ENCODE measurements at regions not wholly inside any gene's neighbourhood (a gene's known extent, or its start where the extent isn't known, plus 50 kb on each side); places are given as distances from the start of the nearest gene placed in this dataset.
"Not testable (repeated sequence)": the region's sequence is repeated elsewhere in the genome, so short reads cannot be mapped to it uniquely, and the experiment has no call there.

DNA sequence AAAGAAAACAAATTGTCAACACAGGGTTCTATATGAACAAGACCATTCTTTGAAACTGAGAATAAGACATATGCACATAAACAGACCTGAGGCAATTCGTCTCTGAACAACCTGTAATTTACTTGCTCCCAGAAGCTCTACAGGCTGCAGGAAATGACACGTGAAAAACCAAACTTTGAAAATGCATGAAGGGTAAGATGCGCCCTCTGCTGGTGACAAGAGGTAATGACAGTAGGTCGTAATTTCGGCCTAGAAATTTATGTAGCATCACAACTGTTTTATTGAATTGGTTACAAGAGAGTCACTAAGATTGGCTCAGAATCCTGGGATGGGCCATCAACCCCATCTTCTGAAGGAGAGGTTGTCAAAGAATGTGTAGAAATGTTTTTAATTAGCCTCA is 276.5 kb downstream of the PPP4R3C start:
- no peaks in the 10 kb centered on the region for H3K9me3 Mint-ChIP-seq (ENCODE audit: unreplicated experiment)
- no peaks in the 10 kb centered on the region for H3K36me3 Mint-ChIP-seq (ENCODE audit: unreplicated experiment)
- no peak for DNase-seq (ENCODE audit: extremely low spot score, unreplicated experiment)
- TF ChIP-seq, protein P1, sequence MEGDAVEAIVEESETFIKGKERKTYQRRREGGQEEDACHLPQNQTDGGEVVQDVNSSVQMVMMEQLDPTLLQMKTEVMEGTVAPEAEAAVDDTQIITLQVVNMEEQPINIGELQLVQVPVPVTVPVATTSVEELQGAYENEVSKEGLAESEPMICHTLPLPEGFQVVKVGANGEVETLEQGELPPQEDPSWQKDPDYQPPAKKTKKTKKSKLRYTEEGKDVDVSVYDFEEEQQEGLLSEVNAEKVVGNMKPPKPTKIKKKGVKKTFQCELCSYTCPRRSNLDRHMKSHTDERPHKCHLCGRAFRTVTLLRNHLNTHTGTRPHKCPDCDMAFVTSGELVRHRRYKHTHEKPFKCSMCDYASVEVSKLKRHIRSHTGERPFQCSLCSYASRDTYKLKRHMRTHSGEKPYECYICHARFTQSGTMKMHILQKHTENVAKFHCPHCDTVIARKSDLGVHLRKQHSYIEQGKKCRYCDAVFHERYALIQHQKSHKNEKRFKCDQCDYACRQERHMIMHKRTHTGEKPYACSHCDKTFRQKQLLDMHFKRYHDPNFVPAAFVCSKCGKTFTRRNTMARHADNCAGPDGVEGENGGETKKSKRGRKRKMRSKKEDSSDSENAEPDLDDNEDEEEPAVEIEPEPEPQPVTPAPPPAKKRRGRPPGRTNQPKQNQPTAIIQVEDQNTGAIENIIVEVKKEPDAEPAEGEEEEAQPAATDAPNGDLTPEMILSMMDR (IDR thresholded peaks at IDR 0.05): peak; percentile 69
- no peak overlapping the region for H3K4me3 Mint-ChIP-seq (ENCODE audit: unreplicated experiment)
- no peaks in the 10 kb centered on the region for H3K27me3 Mint-ChIP-seq (ENCODE audit: unreplicated experiment)
- H3K27ac Mint-ChIP-seq (ENCODE audit: unreplicated experiment): no peak overlapping the region
- no peaks in the 10 kb centered on the region for H3K4me1 Mint-ChIP-seq (ENCODE audit: unreplicated experiment)

DNA sequence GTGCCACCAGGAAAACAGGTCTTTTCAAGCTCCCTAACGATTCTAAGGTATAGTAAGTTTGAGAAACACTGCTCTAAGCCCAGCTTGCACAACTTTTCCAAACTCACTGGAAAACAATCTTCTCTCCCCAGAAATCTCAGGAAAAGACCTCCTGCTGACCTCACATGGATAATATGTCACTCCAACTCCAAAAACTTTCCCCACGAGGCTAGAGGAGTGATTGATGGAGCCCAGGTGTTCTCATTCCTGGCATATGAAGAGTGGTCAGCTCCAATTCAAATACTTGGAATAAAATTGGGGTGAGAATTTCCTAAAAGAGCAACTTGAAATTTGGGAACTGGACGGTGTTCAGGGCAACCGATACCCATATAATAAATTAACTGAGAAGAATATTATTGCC is 299.9 kb downstream of the PPP4R3C start:
- Mint-ChIP-seq H3K27ac (ENCODE audit: unreplicated experiment) (no peak overlapping the region), H3K4me1 (ENCODE audit: unreplicated experiment) (no peaks in the 10 kb centered on the region), H3K36me3 (ENCODE audit: unreplicated experiment) (no peaks in the 10 kb centered on the region), H3K4me3 (ENCODE audit: unreplicated experiment) (no peak overlapping the region), H3K27me3 (ENCODE audit: unreplicated experiment) (no peaks in the 10 kb centered on the region), H3K9me3 (ENCODE audit: unreplicated experiment) (peaks cover 10% of the 10 kb centered on the region)
- no peak for DNase-seq (ENCODE audit: extremely low spot score, unreplicated experiment)
- TF ChIP-seq, protein P1 (IDR thresholded peaks at IDR 0.05): no peak

DNA sequence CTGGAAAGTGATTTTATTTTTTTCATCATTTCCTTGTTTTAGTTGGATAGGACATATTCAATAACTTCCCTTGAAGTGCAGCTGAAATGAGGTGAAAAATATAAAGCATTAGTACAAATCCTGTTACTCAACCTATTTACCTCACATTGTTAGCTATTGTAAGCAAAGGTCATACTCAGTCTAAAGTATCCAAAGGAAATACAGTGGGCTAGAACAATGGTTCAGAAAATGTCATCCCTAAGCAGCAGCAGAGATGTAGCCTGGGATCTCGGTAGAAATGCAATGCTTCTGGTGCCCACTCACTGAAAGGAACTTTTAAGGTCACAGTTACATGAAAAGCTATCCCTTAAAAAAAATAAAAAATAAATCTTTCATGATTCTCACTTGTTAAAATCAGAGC is 300.6 kb downstream of the PPP4R3C start:
- H3K36me3 Mint-ChIP-seq (ENCODE audit: unreplicated experiment): no peaks in the 10 kb centered on the region
- no peak overlapping the region for H3K4me3 Mint-ChIP-seq (ENCODE audit: unreplicated experiment)
- TF ChIP-seq, protein P1 (IDR thresholded peaks at IDR 0.05): no peak
- no peaks in the 10 kb centered on the region for H3K27me3 Mint-ChIP-seq (ENCODE audit: unreplicated experiment)
- no peak for DNase-seq (ENCODE audit: extremely low spot score, unreplicated experiment)
- no peaks in the 10 kb centered on the region for H3K4me1 Mint-ChIP-seq (ENCODE audit: unreplicated experiment)
- no peak overlapping the region for H3K27ac Mint-ChIP-seq (ENCODE audit: unreplicated experiment)
- peaks cover 10% of the 10 kb centered on the region for H3K9me3 Mint-ChIP-seq (ENCODE audit: unreplicated experiment)

DNA sequence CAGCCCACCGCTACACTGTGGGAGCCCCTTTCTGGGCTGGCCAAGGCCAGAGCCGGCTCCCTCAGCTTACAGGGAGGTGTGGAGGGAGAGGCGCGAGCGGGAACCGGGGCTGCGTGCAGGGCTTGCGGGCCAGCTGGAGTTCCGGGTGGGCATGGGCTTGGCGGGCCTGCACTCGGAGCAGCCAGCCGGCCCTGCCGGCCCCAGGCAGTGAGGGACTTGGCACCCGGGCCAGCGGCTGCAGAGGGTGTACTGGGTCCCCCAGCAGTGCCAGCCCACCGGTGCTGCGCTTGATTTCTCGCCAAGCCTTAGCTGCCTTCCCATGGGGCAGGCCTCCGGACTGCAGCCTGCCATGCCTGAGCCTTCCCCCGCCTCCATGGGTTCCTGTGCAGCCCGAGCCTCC is 306.2 kb downstream of the PPP4R3C start:
- not testable (repeated sequence) for H3K36me3 Mint-ChIP-seq (ENCODE audit: unreplicated experiment); H3K4me3 Mint-ChIP-seq (ENCODE audit: unreplicated experiment); DNase-seq (ENCODE audit: extremely low spot score, unreplicated experiment); H3K27ac Mint-ChIP-seq (ENCODE audit: unreplicated experiment); H3K27me3 Mint-ChIP-seq (ENCODE audit: unreplicated experiment); H3K4me1 Mint-ChIP-seq (ENCODE audit: unreplicated experiment)
- H3K9me3 Mint-ChIP-seq (ENCODE audit: unreplicated experiment): peaks cover 14% of the 10 kb centered on the region

DNA sequence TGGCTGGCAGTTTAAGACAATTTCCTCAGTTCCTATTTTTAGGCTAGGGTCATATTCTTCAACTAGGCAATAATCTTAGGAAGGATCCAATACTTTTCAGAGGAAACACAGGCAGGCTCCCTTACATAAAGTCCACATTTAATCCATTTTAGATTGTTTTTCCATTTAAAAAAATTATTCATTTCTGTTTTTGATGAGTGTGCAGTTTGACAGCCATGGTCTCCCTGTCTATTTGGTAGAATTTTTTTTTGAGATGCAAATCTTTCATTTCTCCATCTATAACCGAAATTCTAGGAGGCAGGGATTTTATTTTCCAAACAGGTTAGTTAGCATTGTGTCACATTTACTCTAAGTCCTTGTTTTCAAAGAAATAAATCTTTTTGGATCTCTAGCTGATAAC is 326.8 kb downstream of the PPP4R3C start:
- no peak for DNase-seq (ENCODE audit: extremely low spot score, unreplicated experiment)
- Mint-ChIP-seq H3K9me3 (ENCODE audit: unreplicated experiment) (peaks cover 3% of the 10 kb centered on the region), H3K36me3 (ENCODE audit: unreplicated experiment) (no peaks in the 10 kb centered on the region), H3K27me3 (ENCODE audit: unreplicated experiment) (no peaks in the 10 kb centered on the region), H3K27ac (ENCODE audit: unreplicated experiment) (no peak overlapping the region), H3K4me3 (ENCODE audit: unreplicated experiment) (no peak overlapping the region), H3K4me1 (ENCODE audit: unreplicated experiment) (no peaks in the 10 kb centered on the region)
- TF ChIP-seq, protein P1 (IDR thresholded peaks at IDR 0.05): no peak

DNA sequence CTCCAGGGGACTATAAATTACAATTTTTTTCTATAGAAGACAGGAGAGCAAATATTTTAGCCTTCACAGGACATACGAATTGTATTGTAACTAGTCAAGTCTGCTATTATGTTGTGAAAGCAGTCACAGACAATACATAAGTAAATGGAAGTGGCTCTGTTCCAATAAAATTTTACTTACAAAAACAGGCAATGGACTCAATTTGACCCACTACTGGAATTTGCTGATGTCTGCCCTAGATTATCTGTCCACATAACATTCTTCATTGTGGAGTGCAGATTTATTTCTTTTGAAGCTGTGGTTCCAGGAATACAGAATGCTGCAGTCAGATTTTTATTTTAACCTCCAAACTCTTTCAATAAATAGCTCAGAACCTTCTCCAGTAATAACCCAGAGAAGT is 330.3 kb downstream of the PPP4R3C start:
- Mint-ChIP-seq H3K4me3 (ENCODE audit: unreplicated experiment) (no peak overlapping the region), H3K36me3 (ENCODE audit: unreplicated experiment) (no peaks in the 10 kb centered on the region), H3K9me3 (ENCODE audit: unreplicated experiment) (peaks cover 21% of the 10 kb centered on the region), H3K27me3 (ENCODE audit: unreplicated experiment) (no peaks in the 10 kb centered on the region), H3K4me1 (ENCODE audit: unreplicated experiment) (no peaks in the 10 kb centered on the region), H3K27ac (ENCODE audit: unreplicated experiment) (no peak overlapping the region)
- no peak for DNase-seq (ENCODE audit: extremely low spot score, unreplicated experiment)
- TF ChIP-seq, protein P1 (IDR thresholded peaks at IDR 0.05): no peak

DNA sequence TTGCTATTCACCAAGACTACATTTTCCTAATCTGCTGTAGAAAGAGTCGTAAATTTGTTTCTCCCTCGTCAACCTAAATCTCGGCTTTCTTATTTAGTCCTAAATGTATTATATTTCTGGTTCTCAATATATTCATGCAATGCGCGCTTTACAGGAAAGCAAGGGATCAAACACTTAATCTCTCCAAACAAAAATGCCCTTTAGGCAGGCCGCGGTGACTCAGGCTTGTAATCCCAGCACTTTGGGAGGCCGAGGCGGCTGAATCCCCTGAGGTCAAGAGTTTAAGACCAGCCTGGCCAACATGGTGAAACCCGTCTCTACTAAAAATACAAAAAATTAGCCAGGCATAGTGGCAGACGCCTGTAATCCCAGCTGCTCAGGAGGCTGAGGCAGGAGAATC is 376.0 kb downstream of the PPP4R3C start:
- not testable (repeated sequence) for H3K4me1 Mint-ChIP-seq (ENCODE audit: unreplicated experiment); H3K36me3 Mint-ChIP-seq (ENCODE audit: unreplicated experiment); H3K27ac Mint-ChIP-seq (ENCODE audit: unreplicated experiment); H3K27me3 Mint-ChIP-seq (ENCODE audit: unreplicated experiment); DNase-seq (ENCODE audit: extremely low spot score, unreplicated experiment); H3K4me3 Mint-ChIP-seq (ENCODE audit: unreplicated experiment)
- H3K9me3 Mint-ChIP-seq (ENCODE audit: unreplicated experiment): peaks cover 20% of the 10 kb centered on the region

All from osteocyte (in vitro differentiated cells).